B cell (primary cell): ENCODE measurements at regions not wholly inside any gene's neighbourhood (a gene's known extent, or its start where the extent isn't known, plus 50 kb on each side); places are given as distances from the start of the nearest gene placed in this dataset.

Source experiments
- ATAC-seq: fragments of 200-7000 bp; cut with Tn5 transposase; one replicate; pipeline ENCODE4 v1.10.0; 2021; ENCODE audit warnings: low read depth, mild to moderate bottlenecking, moderate number of reproducible peaks, moderate library complexity
- CTCF ChIA-PET: fragments of 350-600 bp; sonication (Branson Sonifier 250); formaldehyde crosslinking; loops from one replicate; lab custom pipeline; 2021; ENCODE audit warnings: antibody characterized with exemption, inconsistent platforms; lab: Charles Lee
- POLR2A ChIA-PET: fragments of 350-600 bp; sonication (Branson Sonifier 250); formaldehyde crosslinking; loops from one replicate; lab custom pipeline; 2021; ENCODE audit warnings: antibody characterized with exemption; lab: Charles Lee
- DNase-seq: peaks from one replicate; pipeline ENCODE4 v3.0.0; 2013
- H2AFZ ChIP-seq: 2 replicates; pipeline ENCODE4 v1.6.1; 2012; ENCODE audit warnings: mild to moderate bottlenecking, low read depth, low read length; ENCODE audit not compliant: insufficient read depth, poor library complexity, severe bottlenecking
- H3K27ac ChIP-seq, 2 donors: 1 replicate in 1 of 2; 2 replicates in 1 of 2; pipeline ENCODE4 v1.5.1; 2012 to 2013; ENCODE audit warnings: low read length in 2 of 2, mild to moderate bottlenecking in 2 of 2, moderate library complexity in 1 of 2
- H3K27me3 ChIP-seq, 4 experiments: fragments of 200-600 bp in 1 of 4; sonication (generic) in 1 of 4; replicated peaks in 1 of 4; 1 replicate in 2 of 4; 2 replicates in 2 of 4; pipeline versions ENCODE4 v1.6.1 to v1.7.0; 2013 to 2016; ENCODE audit warnings: low read length in 3 of 4, mild to moderate bottlenecking in 2 of 4, mixed read lengths in 1 of 4, moderate library complexity in 1 of 4; ENCODE audit not compliant: insufficient read depth in 4 of 4, control insufficient read depth in 3 of 4; ENCODE audit errors: control extremely low read depth in 1 of 4
- H3K36me3 ChIP-seq, 2 experiments: replicated peaks in 1 of 2; 1 replicate in 1 of 2; 2 replicates in 1 of 2; pipeline versions ENCODE4 v1.6.1 to v1.7.1; 2013; ENCODE audit warnings: low read length in 1 of 2; ENCODE audit not compliant: insufficient read depth in 2 of 2, control insufficient read depth in 1 of 2; ENCODE audit errors: control extremely low read depth in 1 of 2, extremely low read depth in 1 of 2
- H3K4me1 ChIP-seq, 2 donors: fragments of 200-600 bp in 1 of 2; sonication (generic) in 1 of 2; 1 replicate in 1 of 2; 2 replicates in 1 of 2; pipeline versions ENCODE4 v1.5.1 to v1.6.1; 2013 to 2017; ENCODE audit warnings: low read length in 2 of 2; ENCODE audit not compliant: control insufficient read depth in 2 of 2, insufficient read depth in 2 of 2
- H3K4me2 ChIP-seq: replicated peaks from 2 replicates; pipeline ENCODE3; 2012; ENCODE audit warnings: mild to moderate bottlenecking, low read depth, low read length; ENCODE audit not compliant: poor library complexity, severe bottlenecking
- H3K4me3 ChIP-seq, 5 experiments: fragments of 200-600 bp in 1 of 5; sonication (generic) in 1 of 5; 1 replicate in 3 of 5; 2 replicates in 2 of 5; pipeline versions ENCODE4 v1.5.1 to v1.7.0; 2011 to 2016; ENCODE audit warnings: low read length in 4 of 5, mild to moderate bottlenecking in 4 of 5, low read depth in 2 of 5, control low read depth in 1 of 5, moderate library complexity in 1 of 5; ENCODE audit not compliant: insufficient read depth in 1 of 5; ENCODE audit errors: control extremely low read depth in 1 of 5, extremely low read depth in 1 of 5
- H3K79me2 ChIP-seq: fragments of 200-600 bp; sonication (generic); one replicate; pipeline ENCODE4 v1.6.0; 2016; ENCODE audit warnings: low read length; ENCODE audit not compliant: control insufficient read depth, insufficient read depth
- H3K9ac ChIP-seq: fragments of 200-600 bp; sonication (generic); 2 replicates; pipeline ENCODE4 v1.6.1; 2017; ENCODE audit warnings: mild to moderate bottlenecking, low read length, moderate library complexity
- H3K9me3 ChIP-seq, 3 donors: one replicate each; pipeline versions ENCODE4 v1.6.1 to v1.7.1; 2013; ENCODE audit warnings: low read length in 2 of 3; ENCODE audit not compliant: control insufficient read depth in 2 of 3, insufficient read depth in 1 of 3; ENCODE audit errors: control extremely low read depth in 1 of 3
- H4K20me1 ChIP-seq: 2 replicates; pipeline ENCODE4 v1.6.0; 2012; ENCODE audit warnings: mild to moderate bottlenecking, low read length; ENCODE audit not compliant: insufficient read depth, control insufficient read depth, poor library complexity, severe bottlenecking
- H3K27ac Mint-ChIP-seq: one replicate; pipeline ENCODE4 v1.8.0; 2021; ENCODE audit warnings: mixed read lengths
- H3K27me3 Mint-ChIP-seq: one replicate; pipeline ENCODE4 v1.8.0; 2021; ENCODE audit warnings: mixed read lengths
- H3K4me1 Mint-ChIP-seq: one replicate; pipeline ENCODE4 v1.8.0; 2021; ENCODE audit warnings: mixed read lengths
- H3K4me3 Mint-ChIP-seq: one replicate; pipeline ENCODE4 v1.8.0; 2021; ENCODE audit warnings: mixed read lengths
- H3K9me3 Mint-ChIP-seq: one replicate; pipeline ENCODE4 v1.8.0; 2022; ENCODE audit warnings: mixed read lengths; ENCODE audit not compliant: insufficient read depth
- EZH2 ChIP-seq: IDR thresholded peaks from 2 replicates; pipeline ENCODE4 v1.6.1; 2012; ENCODE audit warnings: borderline replicate concordance, low read depth, mild to moderate bottlenecking, moderate library complexity, low read length; ENCODE audit not compliant: insufficient read depth, poor library complexity, severe bottlenecking
- WGBS: methylation state at CpG from one replicate; pipeline ENCODE4 v1.1.5; 2013; ENCODE audit warnings: missing lambda C conversion rate; ENCODE audit not compliant: insufficient coverage; 5-methylcytosine and 5-hydroxymethylcytosine counted together
- intact Hi-C: fragments of 100-400 bp; cut with micrococcal nuclease; formaldehyde crosslinking; loops from one replicate; pipeline ENCODE4 v1.10.0; 2022
- TF ChIP-seq, protein P1 (sequence below): fragments of 200-600 bp; IDR thresholded peaks from one replicate; pipeline ENCODE4 v1.8.0; 2022; ENCODE audit warnings: antibody characterized with exemption, mild to moderate bottlenecking

DNA sequence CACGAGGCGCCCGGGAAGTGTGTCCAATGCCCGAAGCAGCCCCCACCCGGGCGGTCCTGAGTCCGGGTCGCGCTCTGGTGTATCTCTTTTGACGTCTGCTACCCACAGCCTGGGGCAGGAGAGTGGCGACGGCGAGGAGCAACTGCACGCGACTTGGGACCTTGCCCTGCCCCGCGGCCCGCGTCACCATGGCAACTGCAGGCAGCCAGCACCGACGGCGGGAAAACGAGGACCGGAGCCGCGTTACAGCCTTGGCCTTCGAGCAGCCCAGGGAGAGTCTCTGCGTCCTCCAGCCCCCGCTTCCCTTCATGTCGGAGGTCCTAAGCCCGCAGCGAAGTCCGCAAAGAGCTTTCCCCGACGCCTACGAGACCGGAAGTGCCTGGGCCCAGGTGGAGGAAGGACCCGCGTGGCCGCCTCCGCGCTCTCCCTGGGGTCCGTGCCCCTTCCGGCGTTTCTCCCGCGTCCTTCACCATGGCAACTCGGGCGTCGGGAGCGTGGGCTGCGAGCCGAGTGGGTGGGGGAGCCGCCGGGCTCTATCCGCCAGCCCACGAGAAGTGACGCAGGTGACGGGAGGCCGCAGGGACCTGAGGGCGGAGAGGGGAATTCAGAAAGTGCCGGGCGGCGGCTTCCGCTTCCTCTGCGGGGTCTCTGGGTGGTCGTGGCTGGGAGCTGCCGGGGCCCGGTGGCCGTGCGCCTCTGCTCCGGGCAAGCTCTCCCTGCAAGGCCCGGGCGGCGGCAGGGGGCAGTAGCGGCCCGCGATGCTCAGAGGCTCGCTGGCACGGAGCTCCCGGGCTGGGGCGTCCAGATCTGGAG is 88.6 kb upstream of the TGM3 start:
- Histone ChIP-seq H3K9ac (peak overlapping the region; percentile 76), H3K4me3 (peak overlapping the region; percentile 16 to 73 (median 70)), H2AFZ (peak overlapping the region; percentile 83), H3K79me2 (no peaks in the 10 kb centered on the region), H3K27me3 (peaks cover 0 to 5% (median 0%) of the 10 kb centered on the region in 4 experiments), H4K20me1 (no peaks in the 10 kb centered on the region), H3K4me2 (peak overlapping the region; percentile 99), H3K27ac (peak overlapping the region in 1 of 2 donors; percentile 37), H3K9me3 (no peaks in the 10 kb centered on the region), H3K4me1 (peaks cover 4 to 16% of the 10 kb centered on the region in 2 donors), H3K36me3 (no peaks in the 10 kb centered on the region)
- no peak for TF ChIP-seq EZH2
- TF ChIP-seq, protein P1, sequence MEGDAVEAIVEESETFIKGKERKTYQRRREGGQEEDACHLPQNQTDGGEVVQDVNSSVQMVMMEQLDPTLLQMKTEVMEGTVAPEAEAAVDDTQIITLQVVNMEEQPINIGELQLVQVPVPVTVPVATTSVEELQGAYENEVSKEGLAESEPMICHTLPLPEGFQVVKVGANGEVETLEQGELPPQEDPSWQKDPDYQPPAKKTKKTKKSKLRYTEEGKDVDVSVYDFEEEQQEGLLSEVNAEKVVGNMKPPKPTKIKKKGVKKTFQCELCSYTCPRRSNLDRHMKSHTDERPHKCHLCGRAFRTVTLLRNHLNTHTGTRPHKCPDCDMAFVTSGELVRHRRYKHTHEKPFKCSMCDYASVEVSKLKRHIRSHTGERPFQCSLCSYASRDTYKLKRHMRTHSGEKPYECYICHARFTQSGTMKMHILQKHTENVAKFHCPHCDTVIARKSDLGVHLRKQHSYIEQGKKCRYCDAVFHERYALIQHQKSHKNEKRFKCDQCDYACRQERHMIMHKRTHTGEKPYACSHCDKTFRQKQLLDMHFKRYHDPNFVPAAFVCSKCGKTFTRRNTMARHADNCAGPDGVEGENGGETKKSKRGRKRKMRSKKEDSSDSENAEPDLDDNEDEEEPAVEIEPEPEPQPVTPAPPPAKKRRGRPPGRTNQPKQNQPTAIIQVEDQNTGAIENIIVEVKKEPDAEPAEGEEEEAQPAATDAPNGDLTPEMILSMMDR, result peak; percentile 86
- POLR2A ChIA-PET, result interaction anchor here (0.6 to 1.0 kb wide), 3 partner anchors 26 to 245 kb away, joined by 3 read pairs; no protein-coding TSS in a partner anchor
- WGBS, result 2% methylated on average over 82 of the region's 82 CpGs
- H3K27ac Mint-ChIP-seq, result peak overlapping the region; percentile 67
- H3K27me3 Mint-ChIP-seq, result no peaks in the 10 kb centered on the region
- CTCF ChIA-PET, result interaction anchor here (0.5 to 4.1 kb wide), 64 partner anchors 9 to 545 kb away, joined by 3 to 104 read pairs (median 4); partner anchors contain the start of genes SNRPB and STK35
- no peaks in the 10 kb centered on the region for H3K9me3 Mint-ChIP-seq
- H3K4me1 Mint-ChIP-seq, result peaks cover 22% of the 10 kb centered on the region
- DNase-seq (peak; percentile 83), ATAC-seq (peak; percentile 81)
- peak overlapping the region; percentile 90 for H3K4me3 Mint-ChIP-seq
- intact Hi-C loops, result loop anchor here (1.0 to 5.0 kb wide), 6 partner anchors 104 to 545 kb away; partner anchors contain the start of gene SNRPB

DNA sequence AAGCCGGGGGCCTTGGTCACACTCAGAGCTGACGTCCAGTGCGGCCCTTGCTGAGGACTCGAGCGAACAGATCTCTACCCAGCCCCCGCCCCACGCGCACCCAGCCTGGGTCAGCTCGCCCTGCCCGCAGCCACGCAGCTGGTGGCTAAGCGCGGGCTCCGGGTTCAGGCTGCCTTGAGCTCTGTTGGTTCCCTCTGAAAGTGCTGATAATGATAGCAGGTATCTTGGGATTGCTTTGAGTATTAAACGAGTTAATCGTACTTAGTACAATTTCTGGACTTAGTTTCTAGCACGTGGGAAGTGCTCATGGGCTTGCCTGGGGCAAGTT is 88.1 kb upstream of the TGM3 start:
- peak overlapping the region; percentile 83 for H2AFZ ChIP-seq
- no peak for DNase-seq

More for the DNA sequence above, 88.1 kb upstream of the TGM3 start:
- H3K27ac Mint-ChIP-seq, result no peak overlapping the region
- no peaks in the 10 kb centered on the region for H3K27me3 Mint-ChIP-seq
- Histone ChIP-seq H3K27ac (no peak overlapping the region), H3K9ac (peak overlapping the region; percentile 76), H3K79me2 (no peaks in the 10 kb centered on the region), H3K27me3 (peaks cover 0 to 5% (median 0%) of the 10 kb centered on the region in 4 experiments), H4K20me1 (no peaks in the 10 kb centered on the region), H3K9me3 (no peaks in the 10 kb centered on the region), H3K4me2 (peak overlapping the region; percentile 99), H3K4me1 (peaks cover 4 to 16% of the 10 kb centered on the region in 2 donors), H3K36me3 (no peaks in the 10 kb centered on the region), H3K4me3 (peak overlapping the region; percentile 16 to 73 (median 70))
- no peak for ATAC-seq
- peaks cover 22% of the 10 kb centered on the region for H3K4me1 Mint-ChIP-seq
- 1% methylated on average over 8 of the region's 17 CpGs for WGBS
- POLR2A ChIA-PET, result interaction anchor here (0.6 to 1.0 kb wide), 4 partner anchors 25 to 1699 kb away, joined by 3 to 7 read pairs (median 3); no protein-coding TSS in a partner anchor
- H3K9me3 Mint-ChIP-seq, result no peaks in the 10 kb centered on the region
- peak overlapping the region; percentile 90 for H3K4me3 Mint-ChIP-seq
- no peak for TF ChIP-seq EZH2
- TF ChIP-seq, protein P1, result peak; percentile 35
- CTCF ChIA-PET, result interaction anchor here (0.5 to 4.1 kb wide), 63 partner anchors 9 to 544 kb away, joined by 3 to 104 read pairs (median 4); partner anchors contain the start of genes SNRPB and STK35
- intact Hi-C loops, result loop anchor here (1.0 to 5.0 kb wide), 6 partner anchors 105 to 545 kb away; partner anchors contain the start of gene SNRPB
